Renal cortical epithelial cell (primary cell): ENCODE measurements at regions not wholly inside any gene's neighbourhood (a gene's known extent, or its start where the extent isn't known, plus 50 kb on each side); places are given as distances from the start of the nearest gene placed in this dataset.

Source experiments
- DNase-seq: peaks from one replicate; pipeline ENCODE4 v3.0.0-alpha.2; 2011; ENCODE audit warnings: low read depth

- peak; percentile 94 for DNase-seq
Measured at GRCh38 chr5:39517800-39518199, 93.0 kb upstream of the DAB2 start.

- no peak for DNase-seq
Measured at GRCh38 chr5:39515881-39516280, 91.1 kb upstream of the DAB2 start.

- DNase-seq = peak; percentile 29
Measured at GRCh38 chr5:39513236-39513635, 88.5 kb upstream of the DAB2 start.

GRCh38 chr5:39506211-39506610 lies 81.4 kb upstream of the DAB2 start:
- no peak for DNase-seq

GRCh38 chr5:39505791-39506190 lies 81.0 kb upstream of the DAB2 start:
- DNase-seq = no peak

- no peak for DNase-seq
Measured at GRCh38 chr5:39505363-39505762, 80.6 kb upstream of the DAB2 start.

GRCh38 chr5:39503155-39503554 lies 78.4 kb upstream of the DAB2 start:
- no peak for DNase-seq

GRCh38 chr5:39502704-39503103 lies 77.9 kb upstream of the DAB2 start:
- DNase-seq = no peak

GRCh38 chr5:39501397-39501796 lies 76.6 kb upstream of the DAB2 start:
- peak; percentile 89 for DNase-seq

GRCh38 chr5:39500551-39501175 lies 75.9 kb upstream of the DAB2 start:
- DNase-seq = peak; percentile 55

GRCh38 chr5:39498278-39498952 lies 73.6 kb upstream of the DAB2 start:
- peak; percentile 72 for DNase-seq

- no peak for DNase-seq
Measured at GRCh38 chr5:39497322-39497721, 72.5 kb upstream of the DAB2 start.

- DNase-seq = no peak
Measured at GRCh38 chr5:39495227-39495626, 70.4 kb upstream of the DAB2 start.

GRCh38 chr5:39494534-39494933 lies 69.8 kb upstream of the DAB2 start:
- DNase-seq = no peak

GRCh38 chr5:39494107-39494510 lies 69.3 kb upstream of the DAB2 start:
- DNase-seq = no peak

- DNase-seq = no peak
Measured at GRCh38 chr5:39491210-39491609, 66.4 kb upstream of the DAB2 start.

GRCh38 chr5:39489263-39489662 lies 64.5 kb upstream of the DAB2 start:
- DNase-seq = no peak

GRCh38 chr5:39486790-39487189 lies 62.0 kb upstream of the DAB2 start:
- DNase-seq = no peak

GRCh38 chr5:39486361-39486760 lies 61.6 kb upstream of the DAB2 start:
- DNase-seq = peak; percentile 53

GRCh38 chr5:39485079-39485478 lies 60.3 kb upstream of the DAB2 start:
- DNase-seq = no peak

GRCh38 chr5:39484673-39485072 lies 59.9 kb upstream of the DAB2 start:
- DNase-seq = no peak

GRCh38 chr5:39482098-39482497 lies 57.3 kb upstream of the DAB2 start:
- DNase-seq = no peak

GRCh38 chr5:39479537-39479936 lies 54.8 kb upstream of the DAB2 start:
- DNase-seq = no peak

GRCh38 chr5:39478863-39479262 lies 54.1 kb upstream of the DAB2 start:
- peak; percentile 80 for DNase-seq
